ENCODE measurements at regions not wholly inside any gene's neighbourhood (a gene's known extent, or its start where the extent isn't known, plus 50 kb on each side); places are given as distances from the start of the nearest gene placed in this dataset.
"Not testable (repeated sequence)": the region's sequence is repeated elsewhere in the genome, so short reads cannot be mapped to it uniquely, and the experiment has no call there.

DNA sequence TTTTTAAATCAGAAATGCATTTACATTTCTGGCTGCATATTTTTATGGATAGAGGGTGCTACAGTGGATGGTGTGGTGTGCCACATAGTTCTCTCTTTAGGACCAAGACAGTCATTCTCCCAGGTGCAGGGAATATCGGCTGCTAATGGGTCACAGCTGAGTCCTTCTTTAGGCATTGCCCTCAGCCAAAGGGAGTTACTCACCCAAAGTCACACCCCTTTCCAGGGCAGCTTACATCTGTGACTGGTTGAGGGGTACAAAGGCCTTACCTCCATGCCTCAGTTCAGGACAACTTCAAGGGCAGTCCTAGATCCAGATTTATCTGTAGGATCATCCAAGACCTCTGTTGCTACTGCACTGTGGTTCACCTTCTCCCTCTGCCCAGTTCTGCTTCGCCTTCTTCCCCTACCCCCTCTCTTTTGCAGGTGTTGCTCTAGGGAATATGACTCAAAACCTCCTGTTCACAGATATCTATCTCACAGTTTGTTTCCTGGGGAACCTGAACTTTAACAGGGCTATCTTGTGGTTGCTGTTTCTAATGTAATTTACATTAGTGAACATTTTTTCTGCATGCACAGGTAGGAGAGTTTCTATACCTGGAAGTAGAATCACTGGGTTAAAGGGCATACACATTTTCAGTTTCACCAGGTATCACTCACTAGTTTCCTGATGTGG, 413.9 kb downstream of the RPS6KC1 start:
- DNase-seq (ENCODE audit: low read depth): no peak

DNA sequence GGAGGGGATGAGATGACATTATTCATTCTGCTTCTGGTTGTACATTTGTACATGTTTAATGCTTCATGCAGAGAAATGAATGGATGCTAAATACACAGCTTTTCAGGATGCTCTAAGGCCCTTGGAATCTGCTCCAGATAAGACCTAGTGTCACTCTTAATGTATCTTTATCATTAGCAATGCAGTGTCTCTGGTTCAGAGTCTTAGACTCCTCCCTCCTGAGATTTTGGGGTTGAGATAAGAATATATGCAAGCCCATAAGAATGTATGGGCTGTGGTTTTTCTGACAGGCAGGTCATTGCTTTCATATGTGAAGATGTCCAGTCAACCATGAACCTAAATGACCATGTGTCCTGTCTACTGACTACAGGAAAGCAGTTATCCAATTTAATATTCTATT, 415.5 kb downstream of the RPS6KC1 start:
- DNase-seq (ENCODE audit: low read depth): no peak

GRCh38 chr1:213474054-213474453, 423.0 kb downstream of the RPS6KC1 start:
- no peak for DNase-seq (ENCODE audit: low read depth)

DNA sequence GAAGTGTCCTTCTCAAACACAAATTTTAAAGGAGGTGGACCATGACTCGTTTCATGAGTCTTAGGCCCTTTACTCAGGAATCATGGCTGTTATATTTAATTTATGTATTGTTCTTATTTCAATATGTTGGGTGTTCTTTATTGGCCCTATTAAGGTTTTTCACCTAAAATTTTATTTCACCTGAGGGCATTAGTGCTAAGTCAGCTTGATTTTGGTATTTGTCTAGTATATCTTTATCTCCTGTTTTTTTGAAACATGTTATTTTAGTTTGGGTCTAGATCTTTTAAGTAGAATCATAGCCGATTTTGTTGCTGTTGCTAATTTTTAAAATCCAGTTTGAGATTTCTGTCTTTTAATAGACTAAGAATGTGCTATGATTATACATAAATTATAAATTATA, 430.4 kb downstream of the RPS6KC1 start:
- DNase-seq (ENCODE audit: low read depth): no peak

GRCh38 chr1:213484333-213484732, 433.3 kb downstream of the RPS6KC1 start:
- no peak for DNase-seq (ENCODE audit: low read depth)

- DNase-seq (ENCODE audit: low read depth): no peak
Measured at GRCh38 chr1:213484758-213485157, 433.7 kb downstream of the RPS6KC1 start.

GRCh38 chr1:213486488-213486887, 435.4 kb downstream of the RPS6KC1 start:
- DNase-seq (ENCODE audit: low read depth): no peak

- no peak for DNase-seq (ENCODE audit: low read depth)
Measured at GRCh38 chr1:213491468-213491867, 440.4 kb downstream of the RPS6KC1 start.

GRCh38 chr1:213492161-213493041, 441.4 kb downstream of the RPS6KC1 start:
- no peak for DNase-seq (ENCODE audit: low read depth)

DNA sequence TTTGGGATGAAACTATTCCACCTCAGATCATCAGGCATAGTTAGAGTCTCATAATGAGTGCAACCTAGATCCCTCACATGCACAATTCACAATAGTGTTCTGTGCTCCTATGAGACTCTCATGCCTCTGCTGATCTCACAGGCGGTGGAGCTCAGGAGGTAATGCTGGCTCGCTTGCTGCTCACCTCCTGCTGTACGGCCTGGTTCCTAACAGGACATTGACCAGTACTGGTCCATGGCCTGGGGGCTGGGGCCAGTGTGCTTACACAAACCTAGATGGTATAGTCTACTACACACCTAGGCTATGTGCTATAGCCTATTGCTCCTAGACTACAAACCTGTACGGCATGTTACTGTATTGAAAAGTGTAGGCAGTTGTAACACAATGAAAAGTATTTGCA, 448.4 kb downstream of the RPS6KC1 start:
- no peak for DNase-seq (ENCODE audit: low read depth)

DNA sequence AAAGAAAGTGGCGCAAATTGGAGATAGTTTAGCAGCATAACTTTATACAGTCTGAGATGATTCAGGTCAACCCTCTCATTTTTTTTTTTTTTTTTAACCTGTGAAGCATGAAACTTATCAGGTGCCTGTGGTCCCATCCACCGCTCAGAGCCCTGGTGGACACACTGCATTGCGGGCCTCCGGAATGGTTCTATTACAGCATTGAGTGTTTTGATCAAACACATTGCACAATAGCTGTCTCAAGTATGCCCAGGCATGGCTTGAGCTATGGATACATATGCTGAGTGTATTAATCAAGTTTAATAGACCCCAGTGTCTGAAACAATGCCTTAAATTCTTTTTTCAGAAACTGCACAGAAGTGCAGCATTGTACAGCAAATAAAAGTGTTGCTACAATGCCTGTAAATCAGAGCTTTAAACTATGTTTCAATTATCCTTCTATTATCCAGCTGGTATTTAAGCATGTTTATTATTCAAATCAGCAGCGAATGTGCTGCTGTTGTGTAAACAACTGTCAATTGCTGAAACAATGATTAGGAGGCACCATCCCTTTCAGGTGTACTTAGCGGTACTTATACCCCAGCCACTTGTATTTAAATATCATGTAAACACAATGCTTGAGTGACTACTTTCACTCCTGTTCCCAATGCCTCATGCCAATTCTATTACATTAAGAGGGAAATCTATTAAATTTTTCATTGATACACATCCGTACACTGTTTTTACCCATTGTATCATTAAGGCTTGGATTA, 456.6 kb downstream of the RPS6KC1 start:
- no peak for DNase-seq (ENCODE audit: low read depth)

DNA sequence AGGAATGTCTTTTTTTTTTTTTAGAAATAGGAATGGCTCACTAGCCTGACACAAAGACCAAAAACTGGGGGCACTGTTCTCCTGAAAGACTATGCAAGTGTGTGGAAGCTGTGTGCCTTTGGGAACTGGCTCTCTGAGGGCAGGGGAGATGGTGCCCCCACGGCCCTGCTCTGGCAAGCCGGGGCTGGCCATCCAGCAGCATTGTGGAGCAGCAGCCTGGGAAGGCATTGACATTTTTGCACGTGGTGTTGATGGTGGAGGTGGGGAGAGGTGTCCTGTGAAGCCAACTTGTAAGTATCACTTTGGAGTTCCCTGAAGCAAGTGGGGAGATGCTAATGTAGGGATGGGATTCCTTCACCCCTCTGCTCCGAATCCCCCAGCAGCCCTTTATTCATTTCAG, 460.1 kb downstream of the RPS6KC1 start:
- no peak for DNase-seq (ENCODE audit: low read depth)

DNA sequence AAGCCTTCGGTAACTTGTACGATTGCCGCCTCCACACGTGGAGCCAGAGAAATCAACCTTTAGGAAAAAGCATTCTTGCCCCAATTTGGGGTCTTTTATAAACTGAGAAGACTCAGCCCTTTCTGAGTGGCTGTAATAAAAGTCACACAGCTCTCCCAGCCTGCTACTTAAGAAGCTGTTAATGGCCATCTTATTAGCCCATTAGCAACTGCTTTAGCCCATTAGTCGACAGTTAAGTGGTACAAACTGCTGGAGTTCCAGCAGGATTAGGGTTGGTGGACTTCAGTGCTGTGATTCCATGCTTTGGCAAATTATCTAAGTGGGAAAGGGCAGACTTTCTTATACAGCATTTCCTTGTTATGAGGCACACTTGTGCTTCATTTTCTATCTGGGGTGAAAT, 461.3 kb downstream of the RPS6KC1 start:
- DNase-seq (ENCODE audit: low read depth): no peak

- no peak for DNase-seq (ENCODE audit: low read depth)
Measured at GRCh38 chr1:213513006-213513405, 462.0 kb downstream of the RPS6KC1 start.

DNA sequence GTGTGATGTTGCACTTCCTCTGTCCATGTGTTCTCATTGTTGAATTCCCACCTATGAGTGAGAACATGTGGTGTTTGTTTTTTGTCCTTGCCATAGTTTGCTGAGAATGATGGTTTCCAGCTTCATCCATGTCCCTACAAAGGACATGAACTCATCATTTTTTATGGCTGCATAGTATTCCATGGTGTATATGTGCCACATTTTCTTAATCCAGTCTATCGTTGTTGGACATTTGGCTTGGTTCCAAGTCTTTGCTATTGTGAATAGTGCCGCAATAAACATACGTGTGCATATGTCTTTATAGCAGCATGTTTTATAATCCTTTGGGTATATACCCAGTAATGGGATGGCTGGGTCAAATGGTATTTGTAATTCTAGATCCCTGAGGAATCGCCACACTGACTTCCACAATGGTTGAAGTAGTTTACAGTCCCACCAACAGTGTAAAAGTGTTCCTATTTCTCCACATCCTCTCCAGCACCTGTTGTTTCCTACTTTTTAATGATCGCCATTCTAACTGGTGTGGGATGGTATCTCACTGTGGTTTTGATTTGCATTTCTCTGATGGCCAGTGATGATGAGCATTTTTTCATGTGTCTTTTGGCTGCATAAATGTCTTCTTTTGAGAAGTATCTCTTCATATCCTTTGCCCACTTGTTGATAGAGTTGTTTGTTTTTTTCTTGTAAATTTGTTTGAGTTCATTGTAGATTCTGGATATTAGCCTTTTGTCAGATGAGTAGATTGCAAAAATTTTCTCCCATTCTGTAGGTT, 463.6 kb downstream of the RPS6KC1 start:
- DNase-seq (ENCODE audit: low read depth): not testable (repeated sequence)

DNA sequence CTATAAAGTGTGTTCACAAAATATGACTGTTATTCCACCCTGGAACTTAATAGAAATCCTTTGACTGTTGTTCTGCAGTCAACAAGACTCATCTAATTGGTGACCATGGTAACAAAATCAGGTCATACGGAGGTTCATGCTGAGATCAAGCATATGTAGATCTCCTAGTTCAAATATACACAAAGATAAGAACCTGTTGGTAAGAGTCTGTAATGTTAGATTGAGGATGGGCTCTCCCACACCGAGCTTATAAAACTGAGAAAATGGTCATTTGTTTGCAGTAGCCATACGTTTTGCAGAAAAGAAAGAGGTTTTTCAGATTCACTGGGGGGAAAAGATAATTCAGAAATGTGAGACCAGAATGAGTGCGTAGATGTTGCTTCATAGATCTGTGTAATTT, 468.1 kb downstream of the RPS6KC1 start:
- DNase-seq (ENCODE audit: low read depth): no peak

- DNase-seq (ENCODE audit: low read depth): no peak
Measured at GRCh38 chr1:213521206-213521605, 466.6 kb upstream of the PROX1 start.

GRCh38 chr1:213523781-213524398, 463.9 kb upstream of the PROX1 start:
- no peak for DNase-seq (ENCODE audit: low read depth)

GRCh38 chr1:213526306-213526705, 461.5 kb upstream of the PROX1 start:
- no peak for DNase-seq (ENCODE audit: low read depth)

GRCh38 chr1:213530611-213531320, 457.0 kb upstream of the PROX1 start:
- no peak for DNase-seq (ENCODE audit: low read depth)
